Fibroblast of skin of scalp (primary cell): ENCODE measurements at regions not wholly inside any gene's neighbourhood (a gene's known extent, or its start where the extent isn't known, plus 50 kb on each side); places are given as distances from the start of the nearest gene placed in this dataset.
"Not testable (repeated sequence)": the region's sequence is repeated elsewhere in the genome, so short reads cannot be mapped to it uniquely, and the experiment has no call there.

Experiments used
- DNase-seq: peaks from one replicate; pipeline ENCODE4 v3.0.0-alpha.2; 2013

- no peak for DNase-seq
These were observed 74.6 kb downstream of the TRIM42 start for GRCh38 chr3:140752499-140752898.

- no peak for DNase-seq
These were observed 76.2 kb downstream of the TRIM42 start for GRCh38 chr3:140753865-140754754.

DNA sequence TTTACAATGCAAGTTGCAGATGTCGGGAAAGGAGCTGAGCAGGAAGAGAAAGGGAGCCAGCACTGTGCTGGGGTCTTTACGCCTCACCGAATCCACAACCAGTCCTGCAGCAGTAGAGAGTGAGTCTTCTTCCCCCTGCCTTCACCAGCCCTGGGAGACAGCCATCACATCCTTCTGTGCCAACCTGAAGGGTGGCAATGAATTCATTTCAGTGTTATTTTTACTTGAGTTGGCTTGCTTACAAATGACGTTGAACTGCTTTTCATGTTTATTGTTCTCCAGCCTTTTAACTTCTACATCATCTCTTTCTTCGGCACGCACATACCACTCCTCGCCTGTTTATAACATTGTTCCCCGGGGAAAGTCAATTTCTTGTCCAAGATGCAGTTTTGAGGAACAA lies 77.1 kb downstream of the TRIM42 start:
- no peak for DNase-seq

- DNase-seq = no peak
These were observed 78.6 kb downstream of the TRIM42 start for GRCh38 chr3:140756240-140757016.

DNA sequence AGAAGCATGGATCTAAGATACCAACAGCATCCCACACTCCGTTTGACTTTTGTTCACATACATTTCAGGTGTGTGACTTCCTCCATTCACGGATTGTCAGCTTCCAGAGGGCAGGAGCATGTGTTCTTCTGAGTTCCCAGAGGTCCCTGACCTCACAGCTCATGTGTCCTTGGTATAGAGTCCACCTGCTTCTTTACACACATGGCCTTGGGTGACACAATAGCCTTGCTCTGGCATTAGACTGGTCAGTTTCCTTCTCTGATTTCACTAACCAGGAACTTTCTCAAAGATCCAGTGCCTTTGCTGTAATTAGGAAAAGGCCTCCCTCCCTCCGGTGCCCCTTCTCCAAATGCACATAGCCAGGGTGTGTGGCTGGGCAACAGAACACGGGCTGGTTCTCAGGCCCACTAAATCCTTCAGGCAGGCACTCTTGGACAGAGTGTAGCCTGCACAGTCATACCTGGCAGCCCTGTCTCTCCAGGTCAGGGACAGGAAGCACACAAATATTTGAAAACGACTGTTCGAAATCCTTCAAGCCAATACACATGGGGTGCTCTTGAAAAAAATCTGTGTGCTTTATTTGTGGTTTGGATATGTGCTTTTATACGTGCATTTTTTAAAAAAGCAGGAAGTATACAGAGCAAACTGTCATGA lies 81.1 kb downstream of the TRIM42 start:
- DNase-seq = no peak

DNA sequence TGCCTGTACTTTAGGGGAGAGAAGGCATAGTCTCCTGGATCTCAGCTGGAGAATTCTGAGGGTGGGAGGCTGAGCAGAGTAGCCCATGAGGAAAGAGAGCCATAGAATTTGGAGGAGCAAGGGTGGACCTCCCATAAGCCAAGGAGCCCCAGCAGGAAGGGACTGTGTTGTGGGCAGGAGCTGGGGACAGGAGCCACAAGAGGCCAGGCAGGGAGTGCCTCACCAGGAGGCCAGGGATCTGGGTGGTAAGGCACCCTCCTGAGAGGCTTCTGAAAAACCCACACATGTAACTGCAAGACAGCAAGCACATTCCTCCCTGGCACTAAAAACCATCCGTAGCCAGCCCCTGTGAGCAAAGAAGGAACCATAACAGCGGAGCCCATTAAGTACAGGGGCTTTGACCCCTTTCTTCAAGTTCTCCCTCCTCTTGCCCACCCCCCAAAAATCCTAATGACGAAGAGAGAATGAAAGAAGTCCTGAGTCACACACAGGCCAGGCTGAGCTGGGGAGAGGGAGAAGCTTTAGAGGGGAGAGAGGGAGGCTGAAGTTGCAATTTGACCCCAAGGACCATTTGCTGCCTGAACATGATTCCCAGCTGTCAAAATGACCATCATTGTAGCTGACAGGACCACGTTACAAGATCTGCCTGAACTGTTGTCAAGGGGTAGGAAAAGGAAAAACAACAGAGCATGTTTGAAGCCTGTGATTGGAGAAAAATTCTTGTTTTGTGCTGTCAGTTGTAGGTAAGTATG lies 82.6 kb downstream of the TRIM42 start:
- no peak for DNase-seq

DNA sequence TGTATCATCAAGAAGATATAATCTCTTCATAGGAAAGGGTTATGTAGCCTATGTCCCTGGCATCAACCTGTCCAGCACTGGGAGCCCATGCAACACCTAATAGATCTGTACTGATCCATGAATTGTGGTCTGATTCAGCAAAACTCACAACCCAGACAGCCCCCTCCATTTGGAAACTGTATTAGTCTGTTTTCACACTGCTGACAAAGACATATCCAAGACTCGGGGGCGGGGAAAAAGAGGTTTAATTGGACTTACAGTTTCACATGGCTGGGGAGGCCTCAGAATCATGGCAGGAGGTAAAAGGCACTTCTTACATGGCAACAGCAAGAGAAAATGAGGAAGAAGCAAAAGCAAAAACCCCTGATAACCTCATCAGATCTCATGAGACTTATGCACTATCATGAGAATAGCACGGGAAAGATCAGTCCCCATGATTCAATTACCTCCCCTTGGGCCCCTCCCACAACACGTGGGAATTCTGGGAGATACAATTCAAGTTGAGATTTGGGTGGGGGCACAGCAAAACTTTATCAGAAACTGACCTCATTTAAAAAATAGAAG lies 83.3 kb downstream of the TRIM42 start:
- DNase-seq = no peak

GRCh38 chr3:140762746-140763145 lies 84.9 kb downstream of the TRIM42 start:
- no peak for DNase-seq

DNA sequence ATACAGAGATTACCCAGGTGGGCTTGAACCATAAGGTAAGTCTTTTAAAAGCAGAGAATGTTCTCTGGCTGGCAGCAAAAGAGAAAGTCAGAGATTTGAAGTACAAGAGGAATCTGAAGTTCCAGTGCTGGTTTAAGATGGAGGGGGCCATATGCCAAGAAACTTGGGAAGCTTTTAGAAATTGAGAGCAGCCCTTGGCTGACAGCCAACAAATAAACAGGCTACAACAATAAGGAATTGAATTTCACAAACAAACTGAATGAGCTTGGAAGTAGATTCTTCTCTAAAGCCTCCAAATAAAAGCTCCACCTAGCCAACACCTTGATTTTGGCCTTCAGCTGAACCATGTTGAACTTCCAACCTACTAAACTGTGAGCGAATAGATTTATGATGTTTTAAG lies 85.7 kb downstream of the TRIM42 start:
- DNase-seq = no peak

- peak; percentile 41 for DNase-seq
These were observed 87.4 kb downstream of the TRIM42 start for GRCh38 chr3:140765246-140765645.

DNA sequence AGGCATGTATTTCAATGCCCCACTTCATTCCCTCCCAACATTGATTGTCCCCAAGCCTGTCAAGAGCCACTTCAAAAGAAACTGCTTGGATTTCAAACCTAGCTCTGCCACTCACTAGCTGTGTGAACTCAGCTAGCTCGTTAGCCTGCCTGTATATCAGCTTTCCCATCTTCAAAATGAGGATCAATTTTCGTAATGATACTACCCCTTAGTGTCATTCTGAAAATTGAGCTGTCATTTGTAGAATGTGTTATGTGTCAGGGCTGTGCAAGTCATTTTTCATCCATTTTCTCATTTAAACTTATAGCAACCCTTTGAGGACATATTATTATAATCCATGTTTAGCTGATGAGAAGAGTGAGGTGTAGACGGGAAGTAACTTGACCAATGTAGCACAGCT lies 88.6 kb downstream of the TRIM42 start:
- DNase-seq = no peak

GRCh38 chr3:140767566-140767965 lies 89.7 kb downstream of the TRIM42 start:
- peak; percentile 49 for DNase-seq

DNA sequence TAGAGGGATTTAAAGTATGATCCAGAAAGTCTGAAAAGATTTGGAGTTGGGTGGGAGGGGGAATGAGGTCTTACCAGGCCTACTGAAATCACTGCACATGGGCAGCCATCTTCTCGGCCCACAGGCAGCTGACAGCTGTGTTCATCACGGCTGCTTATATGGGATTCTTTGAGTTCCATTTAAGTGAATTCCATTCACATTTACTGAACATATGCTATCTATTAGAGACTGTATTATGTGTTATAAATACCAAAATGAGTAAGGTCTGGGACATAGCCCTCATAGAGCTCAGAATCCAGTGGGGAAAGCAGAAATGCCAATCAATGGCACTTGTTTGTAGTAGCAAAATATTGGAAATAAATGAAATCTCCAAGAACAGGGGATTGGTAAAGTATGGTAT lies 91.1 kb downstream of the TRIM42 start:
- peak; percentile 66 for DNase-seq

GRCh38 chr3:140769951-140770350 lies 92.1 kb downstream of the TRIM42 start:
- DNase-seq = no peak

DNA sequence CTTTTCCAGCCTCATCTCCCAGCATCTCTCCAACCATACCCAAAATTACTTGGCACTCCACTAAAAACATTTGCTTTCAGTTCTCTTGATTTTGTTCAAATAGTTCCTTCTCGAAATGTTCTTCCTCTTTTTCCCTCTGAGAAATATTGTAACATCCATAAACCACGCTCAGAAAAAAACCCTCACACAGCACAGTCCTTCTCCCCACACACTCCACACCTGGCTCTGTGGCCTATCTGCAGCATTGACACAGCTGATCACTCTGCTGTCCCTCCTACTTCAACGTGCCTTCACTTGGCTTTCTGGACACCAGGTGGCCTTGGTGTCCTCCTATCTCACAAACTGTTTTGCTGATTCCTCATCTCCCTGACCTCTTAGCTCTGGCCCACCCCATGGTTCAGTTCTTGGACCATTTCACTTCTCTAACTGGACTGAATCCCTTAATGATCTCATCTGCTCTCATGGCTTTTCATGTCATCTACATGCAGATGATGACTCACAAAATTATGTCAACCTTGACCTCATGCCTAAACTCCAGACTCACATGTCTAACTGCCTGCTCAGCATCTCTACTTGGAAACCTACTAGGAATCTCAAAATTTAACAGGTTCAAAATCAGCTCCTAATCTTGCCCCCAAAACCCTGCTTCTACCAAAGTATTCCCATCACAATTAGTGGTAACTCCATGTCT lies 93.3 kb downstream of the TRIM42 start:
- no peak for DNase-seq

GRCh38 chr3:140777631-140778233 lies 99.9 kb downstream of the TRIM42 start:
- DNase-seq = no peak

DNA sequence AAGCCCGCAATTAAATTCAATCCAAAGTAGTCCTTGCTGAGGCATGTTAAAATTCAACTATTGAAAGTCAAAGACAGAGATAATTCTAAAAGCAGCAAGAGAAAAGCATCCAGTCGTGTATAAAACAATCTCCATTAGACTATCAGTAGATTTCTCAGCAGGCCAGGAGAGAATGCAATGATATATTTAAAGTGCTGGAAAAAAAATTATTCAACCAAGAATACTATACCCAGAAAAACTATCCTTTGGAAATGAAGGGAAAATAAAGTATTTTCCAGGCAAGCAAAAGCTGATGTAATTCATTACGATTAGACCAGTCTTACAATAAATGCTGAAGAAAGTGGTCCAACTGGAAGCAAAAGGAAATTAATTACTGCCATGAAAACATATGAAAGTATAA lies 113.5 kb downstream of the TRIM42 start:
- no peak for DNase-seq

GRCh38 chr3:140794507-140794906 lies 116.6 kb downstream of the TRIM42 start:
- DNase-seq = no peak

- not testable (repeated sequence) for DNase-seq
These were observed 125.0 kb downstream of the TRIM42 start for GRCh38 chr3:140802898-140803297.

GRCh38 chr3:140809316-140809715 lies 131.5 kb downstream of the TRIM42 start:
- no peak for DNase-seq
